ENCODE measurements at regions not wholly inside any gene's neighbourhood (a gene's known extent, or its start where the extent isn't known, plus 50 kb on each side); places are given as distances from the start of the nearest gene placed in this dataset.

DNA sequence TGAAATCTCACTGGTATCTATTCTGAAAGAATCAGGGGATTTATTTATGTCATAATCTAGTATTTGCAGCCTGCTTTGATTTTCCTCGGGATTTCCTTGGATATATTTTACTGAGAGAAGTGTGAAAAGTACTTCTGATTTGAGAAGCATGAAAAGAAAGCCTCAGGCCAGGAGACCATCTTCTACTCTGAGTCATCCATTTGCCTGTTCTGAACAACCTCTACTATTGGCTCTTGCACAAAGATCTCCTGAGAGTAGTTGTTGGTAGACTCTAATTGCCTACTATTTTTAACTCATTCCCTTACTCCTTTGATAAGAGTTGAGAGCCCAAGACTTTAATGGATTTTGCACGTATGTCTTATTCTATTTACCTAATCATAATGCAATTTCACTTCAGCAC, 318.9 kb downstream of the BCHE start:
- no peaks in the 10 kb centered on the region for H3K36me3 Mint-ChIP-seq (ENCODE audit: low read depth)
- H3K27ac Mint-ChIP-seq: no peak overlapping the region
- no peaks in the 10 kb centered on the region for H3K27me3 Mint-ChIP-seq
- POLR2A ChIA-PET: no interaction called here
- CTCF ChIA-PET: no interaction called here
- peaks cover 14% of the 10 kb centered on the region for H3K9me3 Mint-ChIP-seq
- no peaks in the 10 kb centered on the region for H3K36me3 ChIP-seq (ENCODE audit: insufficient read depth, low read length)
- no peaks in the 10 kb centered on the region for H3K9me3 ChIP-seq (ENCODE audit: control insufficient read depth in 1 of 2, insufficient read depth in 1 of 2, low read length in 2 of 2)
- no peaks in the 10 kb centered on the region for H3K4me1 ChIP-seq (ENCODE audit: insufficient read depth, low read length)
- ATAC-seq (ENCODE audit: poor library complexity) (no peak), DNase-seq (no peak)
- TF ChIP-seq, protein P1, sequence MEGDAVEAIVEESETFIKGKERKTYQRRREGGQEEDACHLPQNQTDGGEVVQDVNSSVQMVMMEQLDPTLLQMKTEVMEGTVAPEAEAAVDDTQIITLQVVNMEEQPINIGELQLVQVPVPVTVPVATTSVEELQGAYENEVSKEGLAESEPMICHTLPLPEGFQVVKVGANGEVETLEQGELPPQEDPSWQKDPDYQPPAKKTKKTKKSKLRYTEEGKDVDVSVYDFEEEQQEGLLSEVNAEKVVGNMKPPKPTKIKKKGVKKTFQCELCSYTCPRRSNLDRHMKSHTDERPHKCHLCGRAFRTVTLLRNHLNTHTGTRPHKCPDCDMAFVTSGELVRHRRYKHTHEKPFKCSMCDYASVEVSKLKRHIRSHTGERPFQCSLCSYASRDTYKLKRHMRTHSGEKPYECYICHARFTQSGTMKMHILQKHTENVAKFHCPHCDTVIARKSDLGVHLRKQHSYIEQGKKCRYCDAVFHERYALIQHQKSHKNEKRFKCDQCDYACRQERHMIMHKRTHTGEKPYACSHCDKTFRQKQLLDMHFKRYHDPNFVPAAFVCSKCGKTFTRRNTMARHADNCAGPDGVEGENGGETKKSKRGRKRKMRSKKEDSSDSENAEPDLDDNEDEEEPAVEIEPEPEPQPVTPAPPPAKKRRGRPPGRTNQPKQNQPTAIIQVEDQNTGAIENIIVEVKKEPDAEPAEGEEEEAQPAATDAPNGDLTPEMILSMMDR (IDR thresholded peaks at IDR 0.05): no peak
- no peak overlapping the region for H3K4me3 ChIP-seq (ENCODE audit: low read length)
- no peaks in the 10 kb centered on the region for H3K4me1 Mint-ChIP-seq (ENCODE audit: low read depth)
- no peak overlapping the region for H3K27ac ChIP-seq (ENCODE audit: low read depth in 1 of 2, low read length in 2 of 2)
- no peaks in the 10 kb centered on the region for H3K27me3 ChIP-seq (ENCODE audit: control insufficient read depth in 1 of 2, insufficient read depth in 2 of 2, low read length in 2 of 2)
- intact Hi-C loops (cut with DNase I, micrococcal nuclease): no loop called here
- H3K4me3 Mint-ChIP-seq: no peak overlapping the region

DNA sequence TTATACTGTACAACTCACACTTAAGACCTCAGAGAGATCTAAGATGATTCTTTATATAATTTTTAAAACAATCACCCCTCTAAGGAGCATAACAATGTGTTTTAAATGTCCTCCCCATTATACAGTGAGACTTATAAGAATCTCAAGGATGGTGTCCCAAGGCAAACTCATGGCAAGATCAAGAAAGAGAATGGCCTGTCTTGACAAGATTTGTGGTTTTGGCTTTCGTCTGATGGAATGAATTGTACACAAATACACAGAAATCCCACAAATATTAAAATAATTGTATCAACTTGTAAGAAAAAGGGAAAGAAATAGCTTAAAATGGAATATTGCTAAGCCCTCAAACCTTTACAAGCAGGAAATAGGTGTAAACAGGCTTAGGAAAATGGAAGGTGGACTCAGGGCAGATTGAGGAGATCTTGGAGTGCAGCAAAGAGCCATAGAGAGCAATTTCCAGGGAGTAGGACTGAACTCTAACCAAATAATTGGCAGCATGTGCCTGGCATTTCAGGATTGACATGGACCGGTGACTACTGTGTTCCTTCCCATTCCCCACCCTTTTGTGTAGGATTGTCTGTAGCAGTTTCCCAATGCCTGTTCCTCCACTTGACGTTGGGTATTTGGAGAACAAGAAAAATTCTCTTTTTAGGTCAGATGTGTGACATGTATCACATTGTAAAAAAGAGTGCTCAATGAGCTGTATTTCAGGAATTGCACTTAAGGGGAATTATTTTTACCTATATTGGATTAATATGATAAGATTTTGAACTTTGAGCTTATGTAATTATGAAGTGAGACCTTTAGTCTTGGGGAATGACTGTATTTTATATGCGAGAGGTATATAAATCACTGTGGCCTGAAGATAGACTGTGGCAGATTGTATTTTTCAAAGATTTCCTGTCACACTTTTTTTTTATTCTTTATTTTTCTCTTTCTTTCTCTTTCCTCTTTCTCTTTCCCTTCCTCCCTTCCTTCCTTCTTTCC, 317.8 kb upstream of the SLITRK3 start:
- Histone ChIP-seq H3K27ac (ENCODE audit: low read depth in 1 of 2, low read length in 2 of 2) (no peak overlapping the region), H3K4me3 (ENCODE audit: low read length) (no peak overlapping the region), H3K9me3 (ENCODE audit: control insufficient read depth in 1 of 2, insufficient read depth in 1 of 2, low read length in 2 of 2) (no peaks in the 10 kb centered on the region), H3K36me3 (ENCODE audit: insufficient read depth, low read length) (no peaks in the 10 kb centered on the region), H3K27me3 (ENCODE audit: control insufficient read depth in 1 of 2, insufficient read depth in 2 of 2, low read length in 2 of 2) (no peaks in the 10 kb centered on the region), H3K4me1 (ENCODE audit: insufficient read depth, low read length) (no peaks in the 10 kb centered on the region)
- H3K27me3 Mint-ChIP-seq: no peaks in the 10 kb centered on the region
- no peaks in the 10 kb centered on the region for H3K36me3 Mint-ChIP-seq (ENCODE audit: low read depth)
- DNase-seq (no peak), ATAC-seq (ENCODE audit: poor library complexity) (no peak)
- no peak overlapping the region for H3K4me3 Mint-ChIP-seq
- H3K9me3 Mint-ChIP-seq: peaks cover 11% of the 10 kb centered on the region
- TF ChIP-seq, protein P1 (IDR thresholded peaks at IDR 0.05): no peak
- intact Hi-C loops (cut with DNase I, micrococcal nuclease): no loop called here
- CTCF ChIA-PET: interaction anchor here (0.7 kb wide), 1 partner anchor 1314 kb away, joined by 4 read pairs; no protein-coding TSS in a partner anchor
- H3K4me1 Mint-ChIP-seq (ENCODE audit: low read depth): no peaks in the 10 kb centered on the region
- POLR2A ChIA-PET: no interaction called here
- H3K27ac Mint-ChIP-seq: no peak overlapping the region

DNA sequence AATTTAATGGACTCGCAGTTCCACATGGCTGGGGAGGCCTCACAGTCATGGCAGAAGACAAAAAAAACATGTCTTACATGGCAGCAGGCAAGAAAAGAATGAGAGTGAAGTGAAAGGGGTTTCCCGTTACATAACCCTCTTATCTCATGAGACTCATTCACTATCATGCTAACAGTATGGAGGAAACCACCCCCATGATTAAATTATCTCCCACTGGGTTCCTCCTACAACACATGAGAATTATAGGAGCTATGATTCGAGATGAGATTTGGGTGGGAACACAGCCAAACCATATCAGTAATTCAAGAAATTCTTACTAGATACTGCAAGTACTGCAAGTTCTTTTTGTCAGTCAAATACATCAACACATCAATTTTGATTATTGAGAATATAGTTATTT, 311.4 kb upstream of the SLITRK3 start:
- no peak overlapping the region for H3K27ac Mint-ChIP-seq
- H3K27me3 ChIP-seq (ENCODE audit: control insufficient read depth in 1 of 2, insufficient read depth in 2 of 2, low read length in 2 of 2): no peaks in the 10 kb centered on the region
- H3K27me3 Mint-ChIP-seq: no peaks in the 10 kb centered on the region
- no peak overlapping the region for H3K4me3 ChIP-seq (ENCODE audit: low read length)
- DNase-seq (no peak), ATAC-seq (ENCODE audit: poor library complexity) (no peak)
- TF ChIP-seq, protein P1 (IDR thresholded peaks at IDR 0.05): no peak
- ChIA-PET CTCF (no interaction called here), POLR2A (no interaction called here)
- no peak overlapping the region for H3K27ac ChIP-seq (ENCODE audit: low read depth in 1 of 2, low read length in 2 of 2)
- no peaks in the 10 kb centered on the region for H3K36me3 ChIP-seq (ENCODE audit: insufficient read depth, low read length)
- no peak overlapping the region for H3K4me3 Mint-ChIP-seq
- intact Hi-C loops (cut with DNase I, micrococcal nuclease): no loop called here
- H3K9me3 ChIP-seq (ENCODE audit: control insufficient read depth in 1 of 2, insufficient read depth in 1 of 2, low read length in 2 of 2): peaks cover 5 to 10% of the 10 kb centered on the region in 2 experiments
- no peaks in the 10 kb centered on the region for H3K4me1 Mint-ChIP-seq (ENCODE audit: low read depth)
- H3K36me3 Mint-ChIP-seq (ENCODE audit: low read depth): no peaks in the 10 kb centered on the region
- H3K9me3 Mint-ChIP-seq: peaks cover 5% of the 10 kb centered on the region
- H3K4me1 ChIP-seq (ENCODE audit: insufficient read depth, low read length): no peaks in the 10 kb centered on the region

Measured in CD4-positive, alpha-beta T cell (primary cell).